ENCODE measurements at regions not wholly inside any gene's neighbourhood (a gene's known extent, or its start where the extent isn't known, plus 50 kb on each side); places are given as distances from the start of the nearest gene placed in this dataset.

DNA sequence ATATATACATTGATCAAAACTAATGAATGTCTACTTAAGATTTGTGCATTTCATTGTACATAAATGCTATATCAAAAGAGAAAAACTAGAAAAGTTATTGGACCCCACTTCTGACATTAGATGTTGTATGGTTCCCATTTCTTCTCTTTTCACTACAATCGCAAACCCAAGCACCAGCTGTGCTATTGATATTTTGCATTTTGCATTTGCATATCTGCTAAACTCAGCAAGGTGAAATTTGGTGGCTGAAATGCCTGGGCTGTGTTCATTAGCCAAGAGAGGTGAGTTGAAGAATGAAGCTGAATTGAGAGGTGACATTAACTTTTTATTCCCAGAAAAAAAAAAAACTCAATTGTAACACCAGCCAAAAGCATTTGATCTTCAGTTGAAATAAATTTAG lies 232.1 kb upstream of the TENT5A start:
- no peak overlapping the region for H3K4me3 ChIP-seq (ENCODE audit: low read depth, low read length)
- DNase-seq (ENCODE audit: low read depth) = no peak
- no peaks in the 10 kb centered on the region for H3K36me3 ChIP-seq (ENCODE audit: control insufficient read depth, insufficient read depth, low read length)
- POLR2A ChIA-PET = no interaction called here
- CTCF ChIA-PET = no interaction called here
- TF ChIP-seq CTCF (IDR thresholded peaks at IDR 0.05; ENCODE audit: insufficient read depth, low read depth, low read length) = no peak
- no peaks in the 10 kb centered on the region for H3K27me3 ChIP-seq (ENCODE audit: control insufficient read depth, insufficient read depth, low read length)

- ChIA-PET CTCF (interaction anchor here (1.8 to 2.9 kb wide), 2 partner anchors 13 to 24 kb away, joined by 4 to 7 read pairs; no protein-coding TSS in a partner anchor), POLR2A (no interaction called here)
- peak; percentile 21 for DNase-seq (ENCODE audit: low read depth)
- Histone ChIP-seq H3K4me3 (ENCODE audit: low read depth, low read length) (no peak overlapping the region), H3K36me3 (ENCODE audit: control insufficient read depth, insufficient read depth, low read length) (no peaks in the 10 kb centered on the region), H3K27me3 (ENCODE audit: control insufficient read depth, insufficient read depth, low read length) (no peaks in the 10 kb centered on the region)
- TF ChIP-seq CTCF (IDR thresholded peaks at IDR 0.05; ENCODE audit: insufficient read depth, low read depth, low read length) = no peak
Measured at GRCh38 chr6:81981812-81982211, 229.3 kb upstream of the TENT5A start.

DNA sequence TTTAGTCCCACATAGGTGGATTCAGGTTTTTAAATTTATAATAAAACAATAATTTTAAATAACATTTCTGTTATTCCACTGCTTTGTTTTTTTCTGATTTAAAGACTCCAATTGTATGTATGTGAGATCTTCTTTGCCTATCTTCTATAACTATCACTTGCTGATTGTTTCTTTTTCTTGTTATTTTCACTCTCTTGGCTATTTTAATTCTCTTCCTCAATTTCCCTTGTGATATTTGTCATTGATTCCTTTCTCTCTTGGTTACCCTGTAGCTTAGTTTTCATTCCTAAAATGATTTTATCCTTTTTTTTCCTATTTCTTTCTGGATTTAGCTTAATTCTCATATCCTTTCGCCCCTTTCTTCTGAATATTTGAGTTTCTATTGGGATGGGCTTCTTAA lies 227.3 kb upstream of the TENT5A start:
- no peak for TF ChIP-seq CTCF (IDR thresholded peaks at IDR 0.05; ENCODE audit: insufficient read depth, low read depth, low read length)
- H3K4me3 ChIP-seq (ENCODE audit: low read depth, low read length) = no peak overlapping the region
- ChIA-PET POLR2A (no interaction called here), CTCF (interaction anchor here (0.6 to 1.9 kb wide), 3 partner anchors 30 to 1211 kb away, joined by 3 to 6 read pairs (median 3); no protein-coding TSS in a partner anchor)
- DNase-seq (ENCODE audit: low read depth) = no peak
- no peaks in the 10 kb centered on the region for H3K36me3 ChIP-seq (ENCODE audit: control insufficient read depth, insufficient read depth, low read length)
- no peaks in the 10 kb centered on the region for H3K27me3 ChIP-seq (ENCODE audit: control insufficient read depth, insufficient read depth, low read length)

- H3K27me3 ChIP-seq (ENCODE audit: control insufficient read depth, insufficient read depth, low read length) = no peaks in the 10 kb centered on the region
- no peak for DNase-seq (ENCODE audit: low read depth)
- H3K36me3 ChIP-seq (ENCODE audit: control insufficient read depth, insufficient read depth, low read length) = no peaks in the 10 kb centered on the region
- ChIA-PET POLR2A (no interaction called here), CTCF (interaction anchor here (0.6 to 1.9 kb wide), 3 partner anchors 29 to 1211 kb away, joined by 3 to 6 read pairs (median 3); no protein-coding TSS in a partner anchor)
- H3K4me3 ChIP-seq (ENCODE audit: low read depth, low read length) = no peak overlapping the region
- no peak for TF ChIP-seq CTCF (IDR thresholded peaks at IDR 0.05; ENCODE audit: insufficient read depth, low read depth, low read length)
Measured at GRCh38 chr6:81979329-81979728, 226.8 kb upstream of the TENT5A start.

GRCh38 chr6:81978230-81978629 lies 225.7 kb upstream of the TENT5A start:
- POLR2A ChIA-PET = no interaction called here
- Histone ChIP-seq H3K4me3 (ENCODE audit: low read depth, low read length) (no peak overlapping the region), H3K27me3 (ENCODE audit: control insufficient read depth, insufficient read depth, low read length) (no peaks in the 10 kb centered on the region), H3K36me3 (ENCODE audit: control insufficient read depth, insufficient read depth, low read length) (no peaks in the 10 kb centered on the region)
- TF ChIP-seq CTCF (IDR thresholded peaks at IDR 0.05; ENCODE audit: insufficient read depth, low read depth, low read length) = no peak
- no peak for DNase-seq (ENCODE audit: low read depth)
- CTCF ChIA-PET = interaction anchor here (0.8 to 1.9 kb wide), 3 partner anchors 10 to 225 kb away, joined by 3 to 6 read pairs (median 3); no protein-coding TSS in a partner anchor
